HG03066 (cell line): ENCODE measurements at regions not wholly inside any gene's neighbourhood (a gene's known extent, or its start where the extent isn't known, plus 50 kb on each side); places are given as distances from the start of the nearest gene placed in this dataset.
"Not testable (repeated sequence)": the region's sequence is repeated elsewhere in the genome, so short reads cannot be mapped to it uniquely, and the experiment has no call there.

ENCODE experiments used
- ATAC-seq: cut with Tn5 transposase; IDR thresholded peaks from one replicate; pipeline ENCODE4 v1.9.1; 2021; ENCODE audit warnings: low read depth; ENCODE audit not compliant: unreplicated experiment

DNA sequence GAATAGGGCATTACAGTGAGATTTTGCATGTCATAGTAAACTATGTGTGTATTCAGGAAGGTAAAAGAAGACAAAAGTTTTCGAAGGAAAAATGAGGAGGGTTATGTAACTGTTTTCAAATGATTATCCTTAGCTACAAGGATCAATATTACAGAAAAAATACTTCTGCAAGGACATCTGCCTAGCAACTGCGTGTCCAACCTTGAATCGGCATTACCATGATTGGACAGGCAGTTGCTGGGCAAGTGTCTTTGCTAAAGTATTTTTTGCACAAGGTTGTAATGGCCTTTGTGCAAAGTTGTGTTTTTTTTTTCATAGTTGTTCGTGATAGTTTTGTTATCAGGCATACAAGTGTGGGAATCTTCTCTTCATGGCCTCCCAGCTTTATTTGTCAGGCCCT lies 136.8 kb downstream of the FASLG start:
- no peak for ATAC-seq

GRCh38 chr1:172799804-172800203 lies 140.9 kb downstream of the FASLG start:
- ATAC-seq, result not testable (repeated sequence)

- no peak for ATAC-seq
Observed at GRCh38 chr1:172801771-172802322, 142.9 kb downstream of the FASLG start.

GRCh38 chr1:172809750-172810149 lies 150.8 kb downstream of the FASLG start:
- ATAC-seq, result no peak

DNA sequence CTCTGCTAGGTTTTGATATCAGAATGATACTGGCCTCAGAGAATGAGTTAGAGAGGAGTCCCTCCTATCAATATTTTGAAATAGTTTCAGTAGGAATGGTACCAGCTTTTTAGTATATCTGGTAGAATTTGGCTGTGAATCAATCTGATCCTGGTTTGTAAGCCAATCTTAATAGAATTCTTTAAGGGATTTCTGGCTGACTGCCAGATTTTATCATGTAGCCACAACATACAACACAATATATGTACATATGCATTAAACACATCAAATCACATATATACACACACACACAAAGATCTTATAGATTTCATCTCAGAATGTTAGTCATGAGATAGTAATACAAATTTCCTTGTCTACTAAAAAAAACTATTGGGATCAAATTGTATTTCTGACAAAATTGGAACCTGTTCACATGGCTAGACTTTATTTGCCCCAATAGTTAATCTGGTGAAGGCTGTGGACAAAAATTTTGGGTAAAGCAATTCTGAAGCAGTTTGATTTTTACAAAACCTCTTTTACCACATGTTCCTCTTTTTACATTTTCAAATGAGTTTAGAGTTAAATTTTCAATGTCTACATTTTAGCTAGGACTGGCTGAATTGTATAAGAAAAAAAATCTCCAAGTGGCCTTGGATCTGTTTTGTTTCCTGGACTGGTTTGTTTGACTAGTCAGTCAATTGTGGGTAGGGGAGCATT lies 151.7 kb downstream of the FASLG start:
- no peak for ATAC-seq

- no peak for ATAC-seq
Observed at GRCh38 chr1:172811694-172812093, 152.8 kb downstream of the FASLG start.

DNA sequence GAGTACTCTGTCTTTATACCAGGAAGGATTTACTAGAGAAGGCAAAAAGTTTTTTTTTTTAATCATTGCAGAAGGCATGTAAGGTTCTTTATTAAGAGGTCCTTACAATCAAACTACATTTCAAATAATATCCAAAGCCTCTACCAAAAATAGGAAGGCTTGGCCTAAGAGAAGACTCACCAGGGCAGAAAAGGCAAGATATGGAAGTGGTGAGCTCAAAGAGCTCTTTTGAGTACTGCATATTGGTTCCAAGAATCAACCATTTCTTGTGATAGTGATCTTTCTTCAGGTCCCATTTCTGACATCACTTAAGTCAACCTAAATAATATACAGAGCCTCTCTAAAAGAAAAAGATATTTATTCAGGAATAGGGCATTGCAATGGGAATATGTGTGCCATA lies 153.2 kb downstream of the FASLG start:
- no peak for ATAC-seq

GRCh38 chr1:172813330-172813729 lies 154.4 kb downstream of the FASLG start:
- no peak for ATAC-seq

GRCh38 chr1:172814428-172814827 lies 155.5 kb downstream of the FASLG start:
- ATAC-seq, result no peak

- ATAC-seq, result no peak
Observed at GRCh38 chr1:172815740-172816139, 156.8 kb downstream of the FASLG start.

GRCh38 chr1:172818841-172819527 lies 160.1 kb downstream of the FASLG start:
- ATAC-seq, result peak; percentile 94

DNA sequence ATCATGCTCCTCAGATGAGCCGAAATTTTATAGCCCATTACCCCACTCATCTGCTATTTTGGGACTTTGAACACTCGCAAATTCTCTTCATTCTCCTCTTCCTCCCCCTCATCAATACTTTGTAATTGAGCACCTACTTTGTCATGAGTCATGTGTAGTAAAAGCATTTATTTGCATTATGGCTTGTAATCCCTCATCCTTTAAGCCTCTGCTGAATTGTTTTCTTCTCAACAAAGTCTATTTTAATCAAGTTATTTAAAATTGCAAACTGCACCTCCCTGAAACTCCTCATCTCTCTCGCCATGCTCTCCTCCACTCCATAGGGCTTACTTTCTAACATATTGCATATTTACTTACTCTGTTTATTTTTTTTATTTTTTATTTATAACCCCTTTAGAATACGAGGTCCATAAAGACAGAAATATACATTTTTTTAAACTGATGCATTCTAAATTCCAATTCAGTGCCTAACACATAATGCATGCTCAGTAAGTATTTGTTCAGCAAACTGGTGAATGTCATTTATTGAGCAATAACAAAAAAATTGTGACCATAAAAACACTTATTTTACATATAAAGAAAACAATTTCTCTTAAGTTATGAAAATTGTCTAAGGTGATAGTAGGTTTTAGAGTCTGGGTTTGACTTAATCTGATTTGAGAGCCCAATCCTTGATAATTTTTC lies 161.7 kb downstream of the FASLG start:
- ATAC-seq, result no peak

DNA sequence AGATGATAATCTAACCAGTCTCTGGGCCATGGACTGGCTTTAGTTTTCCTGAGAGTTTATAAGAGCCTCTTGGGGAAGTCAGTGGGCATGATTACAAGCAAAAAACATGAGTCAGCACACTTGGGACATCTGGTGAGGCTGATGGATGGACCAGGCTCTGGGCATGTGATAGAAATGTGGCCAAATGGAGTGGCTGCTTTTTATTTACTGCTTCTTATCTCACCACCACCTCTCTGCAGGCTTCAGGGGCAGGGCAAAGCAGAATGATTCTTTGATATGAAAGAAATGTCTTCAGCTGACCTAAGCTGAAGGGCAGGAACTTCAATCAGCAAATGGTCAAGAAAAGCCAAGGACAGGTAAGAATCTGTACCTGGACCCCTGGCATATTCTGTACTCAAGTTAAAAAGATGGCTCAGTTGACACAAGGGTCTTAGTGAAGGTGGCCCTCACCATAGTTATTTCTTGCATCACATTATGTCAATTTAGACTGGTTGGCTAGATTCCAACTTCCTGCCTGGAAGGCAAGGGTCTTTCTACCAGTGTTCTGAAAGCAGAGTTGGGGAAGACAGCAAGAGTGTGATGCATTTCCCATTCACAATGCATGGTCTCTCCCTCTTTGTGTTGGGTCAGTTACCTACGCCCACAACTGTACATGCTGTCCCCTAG lies 162.8 kb downstream of the FASLG start:
- ATAC-seq, result no peak

GRCh38 chr1:172822886-172823285 lies 164.0 kb downstream of the FASLG start:
- ATAC-seq, result no peak

DNA sequence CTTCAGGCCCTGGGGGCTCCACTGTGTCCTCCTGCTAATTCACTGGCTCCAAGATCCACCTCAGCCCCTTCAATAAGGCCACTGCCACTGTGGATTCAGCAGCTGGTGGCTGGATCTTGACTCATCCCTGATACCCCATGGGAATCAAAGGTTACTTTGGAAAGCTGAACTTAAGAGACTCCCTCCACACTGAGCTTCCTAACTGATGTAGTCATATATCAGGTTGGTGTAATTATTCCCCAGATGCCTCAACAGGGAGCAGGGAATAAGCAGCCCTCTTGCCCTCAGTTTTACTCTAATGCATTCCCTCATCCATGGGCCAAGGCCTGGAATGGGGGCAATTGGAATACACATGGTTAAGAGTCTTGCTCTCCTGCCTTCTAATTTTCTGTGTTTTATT lies 164.6 kb downstream of the FASLG start:
- no peak for ATAC-seq

GRCh38 chr1:172824209-172824608 lies 165.3 kb downstream of the FASLG start:
- no peak for ATAC-seq

- ATAC-seq, result no peak
Observed at GRCh38 chr1:172826096-172826741, 167.3 kb downstream of the FASLG start.

GRCh38 chr1:172827301-172827700 lies 168.4 kb downstream of the FASLG start:
- no peak for ATAC-seq

GRCh38 chr1:172827841-172828240 lies 168.9 kb downstream of the FASLG start:
- ATAC-seq, result no peak

GRCh38 chr1:172832006-172832725 lies 173.3 kb downstream of the FASLG start:
- no peak for ATAC-seq
